ENCODE measurements at regions not wholly inside any gene's neighbourhood (a gene's known extent, or its start where the extent isn't known, plus 50 kb on each side); places are given as distances from the start of the nearest gene placed in this dataset.
"Not testable (repeated sequence)": the region's sequence is repeated elsewhere in the genome, so short reads cannot be mapped to it uniquely, and the experiment has no call there.

DNA sequence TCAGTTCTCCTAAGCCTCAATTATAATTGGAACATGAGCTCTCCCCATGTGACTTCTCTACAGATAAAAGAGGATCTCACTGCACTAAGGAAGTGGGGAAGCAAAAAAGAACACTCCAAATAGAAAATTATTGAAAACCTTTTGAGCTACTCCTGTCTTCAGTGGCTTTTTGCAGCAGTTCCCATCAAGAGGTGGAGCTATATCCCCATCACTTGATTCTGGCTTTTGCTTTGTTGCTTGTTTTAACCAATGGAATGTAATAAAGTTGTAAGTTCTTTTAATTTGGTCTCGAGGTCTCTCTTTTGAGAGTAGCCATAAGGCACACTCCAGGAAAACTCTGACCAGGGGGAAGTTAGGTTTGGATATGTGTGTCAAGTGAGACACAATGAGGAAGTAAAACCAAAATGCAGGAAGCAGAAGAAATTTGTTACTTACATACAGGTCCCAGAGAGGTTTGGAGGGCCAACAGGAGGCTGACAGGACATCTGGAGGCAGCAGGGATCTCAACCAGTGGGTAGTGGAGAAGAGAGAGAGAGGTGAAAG lies 569.4 kb downstream of the HTR7 start:
- no peak for DNase-seq

DNA sequence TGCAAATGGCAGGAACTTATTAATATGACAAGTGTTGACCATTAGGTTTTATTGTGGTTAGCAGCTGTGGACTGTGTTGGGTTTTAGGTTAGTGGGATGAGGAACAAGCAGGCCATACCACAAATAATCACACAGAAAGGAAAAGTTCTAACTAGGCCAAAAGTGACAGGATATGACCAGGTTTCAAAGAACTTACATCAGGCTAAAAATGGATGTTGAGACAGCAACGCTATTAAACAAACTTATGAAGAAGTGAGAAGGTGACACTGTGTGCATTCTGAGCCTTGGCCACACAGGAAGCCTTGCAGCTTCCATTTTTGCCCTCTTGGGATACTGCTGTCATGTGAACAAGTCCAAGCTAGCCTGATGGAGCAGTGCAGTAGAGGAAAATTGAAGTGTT lies 568.8 kb downstream of the HTR7 start:
- DNase-seq: no peak

DNA sequence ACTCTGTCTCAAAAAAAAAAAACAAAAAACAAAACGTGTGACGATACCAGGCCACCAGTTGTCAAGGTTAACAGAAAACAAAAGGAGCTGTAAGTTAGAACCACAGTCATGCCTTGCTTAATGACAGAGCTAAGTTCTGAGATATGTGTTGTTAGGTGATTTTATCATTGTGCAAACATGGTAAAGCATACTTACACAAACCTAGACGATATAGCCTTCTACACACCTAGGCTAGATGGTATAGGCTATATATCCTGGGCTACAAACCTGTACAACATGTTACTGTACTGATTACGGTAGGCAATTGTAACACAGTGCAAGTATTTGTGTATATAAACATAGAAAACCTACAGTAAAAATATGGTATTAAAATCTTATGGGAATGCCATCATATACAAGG lies 564.2 kb downstream of the HTR7 start:
- DNase-seq: no peak

DNA sequence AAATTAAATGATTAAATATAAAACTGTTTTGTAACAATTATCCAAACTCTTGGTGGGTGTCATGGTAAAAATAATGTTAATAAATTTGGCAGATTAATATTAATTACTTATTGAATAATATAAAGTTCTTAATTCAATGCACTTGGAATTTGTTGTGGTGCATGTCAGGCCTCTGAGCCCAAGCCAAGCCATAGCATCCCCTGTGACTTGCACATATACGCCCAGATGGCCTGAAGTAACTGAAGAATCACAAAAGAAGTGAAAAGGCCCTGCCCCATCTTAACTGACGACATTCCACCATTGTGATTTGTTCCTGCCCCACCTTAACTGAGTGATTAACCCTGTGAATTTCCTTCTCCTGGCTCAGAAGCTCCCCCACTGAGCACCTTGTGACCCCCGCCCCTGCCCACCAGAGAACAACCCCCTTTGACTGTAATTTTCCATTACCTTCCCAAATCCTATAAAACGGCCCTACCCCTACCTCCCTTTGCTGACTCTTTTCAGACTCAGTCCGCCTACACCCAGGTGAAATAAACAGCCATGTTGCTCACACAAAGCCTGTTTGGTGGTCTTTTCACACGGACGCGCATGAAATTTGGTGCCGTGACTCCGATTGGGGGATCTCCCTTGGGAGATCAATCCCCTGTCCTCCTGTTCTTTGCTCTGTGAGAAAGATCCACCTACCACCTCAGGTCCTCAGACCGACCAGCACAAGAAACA lies 562.9 kb downstream of the HTR7 start:
- not testable (repeated sequence) for DNase-seq

DNA sequence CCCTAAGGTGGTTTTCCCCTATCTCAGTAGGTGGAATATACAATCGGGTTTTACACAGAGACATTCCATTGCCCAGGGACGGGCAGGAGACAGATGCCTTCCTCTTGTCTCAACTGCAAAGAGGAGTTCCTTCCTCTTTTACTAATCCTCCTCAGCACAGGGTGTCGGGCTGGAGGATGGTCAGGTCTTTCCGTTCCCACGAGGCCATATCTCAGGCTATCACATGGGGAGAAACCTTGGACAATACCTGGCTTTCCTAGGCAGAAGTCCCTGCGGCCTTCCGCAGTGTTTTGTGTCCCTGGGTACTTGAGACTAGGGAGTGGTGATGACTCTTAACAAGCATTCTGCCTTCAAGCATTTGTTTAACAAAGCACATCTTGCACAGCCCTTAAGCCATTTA lies 555.8 kb downstream of the HTR7 start:
- not testable (repeated sequence) for DNase-seq

DNA sequence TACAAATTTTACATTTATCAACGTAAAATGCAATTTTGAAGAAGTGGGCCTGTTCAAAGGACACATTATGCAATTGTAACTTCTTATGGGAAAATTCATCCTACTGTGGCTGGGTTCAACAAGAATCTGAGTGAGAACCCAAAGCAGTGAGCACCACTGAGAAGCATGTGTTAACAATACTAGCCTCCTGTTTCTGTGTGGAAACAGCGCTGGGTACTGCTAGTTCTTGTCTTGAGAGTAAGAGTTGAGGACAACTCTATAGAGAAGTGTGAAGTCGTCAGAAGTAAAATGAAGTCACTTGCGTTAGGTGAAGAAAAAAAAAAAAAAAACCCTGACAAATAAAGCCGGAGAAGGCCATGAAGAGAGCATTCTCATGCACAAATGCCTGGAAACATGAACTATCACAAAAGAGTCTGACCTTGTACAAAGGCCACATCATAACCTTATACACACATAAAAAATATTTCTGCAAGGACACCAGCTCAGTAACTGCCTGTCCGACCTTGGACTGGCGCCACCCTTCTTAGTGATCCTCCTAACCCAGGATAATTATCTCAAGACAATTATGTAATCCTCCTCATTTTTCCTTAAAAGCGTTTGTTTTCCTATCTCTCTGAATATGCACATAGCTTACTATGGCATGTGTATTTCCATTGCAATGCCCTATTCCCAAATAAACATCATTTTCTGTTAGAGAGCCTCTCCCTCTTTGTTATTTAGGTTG lies 554.9 kb downstream of the HTR7 start:
- no peak for DNase-seq

DNA sequence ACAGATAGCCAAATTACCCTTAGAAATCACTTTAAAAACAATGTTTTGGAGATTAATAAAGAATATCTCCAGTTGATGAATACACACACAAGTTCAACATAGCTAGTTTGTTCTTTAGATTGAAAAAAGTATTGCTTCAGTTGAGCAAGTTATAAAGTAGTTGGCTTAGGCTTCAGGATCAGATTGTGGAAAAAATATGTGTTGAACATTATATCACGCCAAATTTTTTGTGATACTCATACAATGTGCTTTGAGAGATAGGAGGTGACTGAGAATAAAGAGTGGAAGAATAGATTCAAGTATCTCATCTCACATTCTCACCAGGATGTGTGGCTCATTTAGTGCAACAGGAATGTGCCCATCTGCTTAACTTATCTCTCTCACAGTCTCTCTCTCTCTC lies 553.3 kb downstream of the HTR7 start:
- no peak for DNase-seq

DNA sequence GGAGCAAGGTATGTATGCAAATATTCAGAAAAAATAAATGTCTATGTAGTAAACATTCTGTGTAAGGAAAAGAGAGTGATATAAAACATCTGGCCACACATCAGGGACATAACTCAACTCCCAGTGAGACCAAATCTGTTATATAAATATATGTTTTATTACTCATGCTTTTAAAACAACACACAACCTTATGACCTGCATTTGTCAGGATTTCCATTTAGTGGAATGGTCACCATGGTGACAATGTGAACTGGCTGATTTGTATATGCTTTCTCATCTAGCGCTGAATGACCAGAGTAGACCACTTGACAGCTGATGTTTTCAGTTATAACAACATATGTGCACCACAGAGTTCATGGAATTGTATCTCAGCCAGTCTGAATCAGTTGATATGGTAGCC lies 551.7 kb downstream of the HTR7 start:
- DNase-seq: no peak

DNA sequence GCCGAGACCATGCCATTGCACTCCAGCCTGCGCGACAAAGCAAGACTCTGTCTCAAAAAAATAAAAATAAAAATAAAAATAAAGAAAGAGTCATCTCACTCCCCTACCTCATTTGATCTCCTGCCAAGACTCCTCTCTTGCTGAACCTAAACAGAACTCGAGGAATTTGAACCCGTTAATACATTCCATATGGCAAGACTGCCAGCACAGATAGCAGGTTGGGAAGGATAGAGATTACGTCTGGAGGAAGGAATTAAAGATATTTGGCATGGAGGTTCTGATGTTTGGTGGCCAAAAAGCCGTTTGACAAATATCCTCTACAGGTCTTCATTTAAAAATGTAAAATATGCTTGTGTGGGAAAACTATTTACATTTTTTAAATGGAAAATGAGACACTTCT lies 549.6 kb downstream of the HTR7 start:
- no peak for DNase-seq

DNA sequence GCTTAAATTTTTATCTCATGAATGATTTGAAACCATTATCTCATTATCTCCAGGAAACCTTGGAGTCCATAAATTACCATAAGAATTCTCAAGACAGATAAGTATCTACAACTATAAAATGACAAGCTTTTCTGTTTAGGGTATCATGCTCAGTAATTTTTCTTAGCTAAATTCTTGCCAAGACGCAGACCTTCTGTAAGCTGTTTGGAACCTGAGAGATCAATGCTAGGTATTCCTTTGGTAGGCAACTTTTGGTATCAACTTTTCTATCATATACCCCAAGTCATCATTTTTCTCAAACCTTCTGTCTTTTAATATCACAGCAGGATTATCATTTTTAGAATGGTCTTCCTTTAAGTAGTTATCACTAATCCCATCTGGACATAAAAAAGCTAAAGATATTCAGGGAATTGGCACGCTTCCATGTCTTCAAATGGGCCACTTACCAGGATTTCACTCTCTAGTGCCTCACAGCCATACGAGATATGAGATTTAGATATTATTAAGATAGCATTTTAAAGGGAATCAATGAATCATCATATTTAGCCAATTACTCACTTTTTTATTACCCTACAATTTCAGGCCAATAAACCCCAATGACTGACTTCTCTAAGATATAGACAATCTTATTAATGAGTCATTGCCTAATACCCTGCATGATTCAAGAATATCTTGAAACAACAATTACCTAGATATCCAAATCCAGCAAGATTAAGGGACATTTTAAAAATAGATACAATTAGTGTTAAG lies 544.1 kb downstream of the HTR7 start:
- no peak for DNase-seq

DNA sequence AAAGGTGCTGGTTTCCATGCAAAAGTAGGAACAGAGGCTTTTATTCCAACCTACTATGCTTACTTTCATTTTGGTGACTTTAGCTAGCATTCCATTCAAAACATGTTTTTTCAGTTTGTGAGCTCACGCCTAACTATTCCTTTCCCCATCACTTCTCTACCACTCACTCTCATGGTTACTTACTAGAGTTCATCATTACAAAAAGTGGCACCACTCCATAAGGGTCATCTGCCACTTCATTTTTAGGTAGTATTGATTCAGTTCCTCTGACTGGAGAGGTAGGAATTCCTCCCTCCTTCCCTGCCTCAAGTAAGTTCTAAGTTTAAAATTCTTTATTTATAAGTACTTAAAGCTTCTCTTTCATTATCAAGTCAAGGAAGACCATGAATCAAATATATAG lies 543.1 kb downstream of the HTR7 start:
- DNase-seq: no peak

DNA sequence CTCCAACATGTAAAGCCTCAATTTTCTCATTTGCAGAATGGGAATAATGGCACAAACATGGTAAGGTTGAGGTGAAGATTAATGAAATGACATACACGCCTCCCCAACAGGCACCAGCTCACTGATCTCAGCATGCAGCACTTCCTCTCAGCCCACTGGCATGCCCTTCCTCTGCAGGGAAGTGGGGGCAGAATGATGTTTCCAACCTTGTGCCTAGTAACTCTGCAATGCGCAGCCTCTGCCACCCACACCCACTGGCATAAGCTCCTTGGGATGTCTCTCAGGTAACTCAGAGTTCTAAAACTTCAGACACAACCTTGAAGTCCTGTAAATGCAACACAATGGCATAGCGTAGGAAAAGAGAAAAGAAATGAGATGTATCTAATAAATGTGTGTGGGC lies 540.7 kb downstream of the HTR7 start:
- DNase-seq: no peak

DNA sequence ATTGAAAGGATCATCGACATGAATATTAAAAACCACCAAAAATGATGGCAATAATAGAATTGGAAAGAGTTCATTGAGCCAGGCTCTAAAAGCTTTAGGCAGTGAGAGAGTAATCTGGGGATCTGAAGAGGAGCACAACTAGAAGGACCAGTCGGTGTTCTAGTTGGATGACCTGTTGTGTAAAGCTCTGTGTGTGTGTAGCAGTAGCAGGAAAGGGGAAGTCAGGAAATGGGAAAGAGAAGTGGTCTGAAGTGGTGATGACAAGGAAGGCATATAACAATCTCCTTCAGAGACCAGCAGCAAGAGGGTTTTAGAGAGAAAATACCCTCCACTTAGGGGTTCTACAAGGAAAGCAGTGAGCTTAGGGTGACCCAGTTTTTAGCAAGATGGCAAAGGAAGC lies 539.2 kb downstream of the HTR7 start:
- DNase-seq: no peak

DNA sequence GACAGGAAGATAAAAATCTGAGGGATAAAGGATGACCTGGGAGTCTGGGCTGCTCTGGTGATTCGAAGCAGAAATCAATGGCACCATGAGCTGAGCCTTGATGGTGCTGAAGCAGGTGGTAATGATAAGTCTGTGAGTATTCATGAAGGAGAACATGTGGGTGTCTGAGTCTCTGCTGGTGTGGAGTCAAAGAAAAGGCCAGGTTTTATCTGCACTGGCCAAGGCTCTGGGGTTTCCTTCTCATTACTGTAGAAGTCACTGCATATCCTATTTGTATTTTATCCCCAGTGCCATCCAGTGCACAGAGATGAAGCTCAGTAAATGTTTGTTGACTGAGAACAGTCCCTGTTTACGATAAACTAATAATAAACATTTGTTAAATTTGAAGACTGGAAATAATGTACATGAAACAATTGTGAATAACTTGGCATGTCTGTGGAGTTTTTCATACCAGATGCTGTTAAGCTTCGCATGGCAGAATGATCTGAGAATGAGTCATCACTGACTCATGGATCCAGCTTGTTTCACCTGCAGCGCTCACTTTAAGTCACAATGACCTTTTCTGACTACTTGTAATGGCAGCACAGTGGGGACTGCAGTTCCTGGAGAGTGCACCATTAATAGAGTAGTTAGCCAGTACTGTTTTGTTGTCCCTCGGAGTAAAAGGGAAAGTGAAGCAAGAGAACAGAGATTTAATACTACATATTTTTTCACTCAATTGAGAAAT lies 538.5 kb downstream of the HTR7 start:
- no peak for DNase-seq

DNA sequence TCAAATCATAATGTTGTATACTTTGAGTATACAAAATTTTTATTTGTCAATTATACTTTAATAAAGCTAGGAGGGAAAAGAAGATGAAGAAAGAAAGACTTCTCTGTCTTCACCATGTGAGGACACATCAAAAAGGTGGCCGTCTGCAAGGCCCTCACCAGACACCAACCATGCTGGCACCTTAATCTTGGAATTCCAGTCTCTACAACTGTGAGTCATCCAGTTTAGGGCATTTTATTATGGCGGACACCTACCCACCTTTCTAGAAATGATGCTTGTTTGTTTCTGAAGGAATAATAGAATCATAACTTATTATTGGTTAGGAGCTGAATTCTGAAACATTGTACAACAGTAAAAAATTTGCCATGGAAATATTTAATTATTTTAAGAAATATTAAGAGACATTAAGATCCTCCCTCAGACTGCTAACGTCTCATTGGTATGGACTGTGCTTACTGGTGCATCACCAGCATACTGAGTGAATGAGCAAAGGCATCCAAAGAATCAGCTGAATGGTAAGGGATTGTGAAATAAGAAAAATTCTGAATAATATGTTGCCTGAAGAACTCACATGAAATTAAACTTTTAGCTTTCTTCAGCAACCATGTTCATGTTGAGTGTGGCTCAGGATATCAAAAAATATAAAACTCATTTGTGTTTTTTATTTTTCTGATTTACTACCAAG lies 536.6 kb downstream of the HTR7 start:
- no peak for DNase-seq

DNA sequence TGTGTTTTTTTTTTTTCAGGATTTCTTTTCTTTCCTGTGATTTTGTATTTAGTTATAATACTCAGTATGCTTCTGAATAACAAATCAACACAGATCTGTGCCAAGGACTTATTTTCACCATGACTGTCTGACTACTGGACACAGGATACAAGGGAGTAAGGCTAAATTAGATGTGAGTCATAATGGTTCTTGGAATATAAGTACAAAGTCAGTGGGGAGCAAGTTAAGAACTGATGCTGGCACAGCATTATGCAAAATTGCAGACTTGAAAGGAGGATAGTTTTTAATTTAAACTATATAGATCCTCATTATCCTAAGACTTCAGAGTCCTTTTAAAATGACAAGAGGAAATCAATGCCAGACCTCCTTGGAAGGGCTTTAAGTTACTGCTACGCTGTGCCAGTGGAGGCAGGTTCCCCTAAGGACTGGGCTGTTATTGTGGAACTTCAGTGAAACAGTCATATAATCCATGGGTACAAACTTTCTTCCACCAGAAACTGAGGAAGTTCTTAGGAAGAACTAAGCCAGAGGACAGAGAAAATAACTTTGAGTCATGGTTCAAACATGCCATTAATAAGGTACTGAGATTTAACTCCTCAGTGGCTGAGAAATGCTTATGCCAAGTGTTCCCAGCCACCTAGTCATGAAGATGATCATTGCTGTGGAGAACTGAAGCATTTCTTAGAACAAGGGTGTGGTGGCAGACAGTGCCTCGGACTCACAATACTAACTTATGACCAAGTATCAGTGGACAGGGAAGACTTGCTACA lies 531.2 kb downstream of the HTR7 start:
- no peak for DNase-seq

DNA sequence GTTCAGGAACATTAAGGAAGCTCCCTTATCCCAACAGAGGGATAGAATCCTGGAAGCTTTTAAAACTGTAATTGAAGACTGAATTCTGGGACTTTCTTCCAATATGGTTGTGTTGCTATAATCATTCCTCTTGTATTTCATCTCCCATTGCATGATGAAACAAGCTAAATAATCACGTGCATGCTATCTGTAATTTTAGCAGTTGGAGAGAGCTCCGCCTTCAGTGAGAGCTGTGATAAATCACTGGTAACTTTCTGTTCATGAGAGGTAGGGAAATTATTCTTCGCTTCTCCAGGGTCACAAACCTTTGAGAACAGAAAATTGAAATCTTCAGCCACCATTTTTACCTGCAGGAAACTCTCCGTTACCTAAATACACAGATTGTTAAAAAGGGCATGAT lies 530.2 kb downstream of the HTR7 start:
- no peak for DNase-seq

DNA sequence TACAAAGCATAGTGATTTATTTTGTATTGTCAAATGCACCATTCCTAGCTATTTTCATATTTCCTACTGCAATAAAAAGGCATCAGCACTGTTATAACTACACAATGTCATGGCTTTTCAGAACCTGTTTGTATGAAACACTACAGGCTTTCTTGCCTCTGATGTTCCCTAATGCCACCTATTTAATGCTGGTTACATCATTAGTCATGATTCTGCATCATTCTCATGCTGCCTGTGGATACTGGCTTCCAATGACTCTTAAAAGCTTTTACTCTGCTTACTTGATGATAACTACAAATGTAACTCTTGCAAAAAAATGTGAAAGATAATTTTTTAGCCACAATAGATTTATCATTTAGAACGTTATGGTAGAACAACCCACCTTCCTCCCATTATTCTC lies 529.4 kb downstream of the HTR7 start:
- DNase-seq: no peak

DNA sequence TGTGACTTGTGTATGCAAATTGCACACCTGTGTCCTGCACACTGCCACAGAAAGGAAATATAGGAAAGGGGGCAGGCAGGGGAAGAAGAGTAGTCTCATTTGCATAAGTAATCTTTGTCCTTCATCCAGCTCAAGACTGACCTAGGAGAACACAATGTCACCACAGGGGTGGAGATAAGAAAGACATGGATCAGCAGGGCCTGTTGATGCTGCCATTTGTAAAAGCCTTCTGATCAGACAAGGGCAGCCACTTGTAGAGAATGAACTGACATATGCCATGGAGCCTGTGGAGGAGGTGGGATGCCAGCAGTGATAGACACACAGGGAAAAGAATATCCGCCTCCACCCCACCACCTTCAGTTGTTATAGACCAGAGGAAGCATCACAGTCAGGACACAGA lies 528.9 kb downstream of the HTR7 start:
- DNase-seq: no peak

DNA sequence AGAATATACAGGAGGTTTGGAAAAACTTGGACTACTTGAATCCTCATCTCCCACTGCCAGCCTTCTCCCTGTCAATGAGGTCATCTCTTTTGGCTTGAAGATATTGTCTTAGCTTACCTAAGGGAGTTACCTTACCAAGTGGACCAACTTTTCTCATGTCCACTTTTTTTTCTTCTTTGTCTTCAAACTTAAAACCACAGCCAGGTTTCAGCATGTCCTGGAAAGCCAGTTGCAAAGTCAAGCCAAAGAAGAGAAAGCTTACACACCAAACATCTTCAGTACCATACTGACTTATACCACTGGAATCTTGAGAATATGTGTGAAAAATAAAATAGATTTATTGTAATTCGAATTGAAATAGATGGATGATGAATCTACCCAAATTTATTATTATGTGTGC lies 520.5 kb downstream of the HTR7 start:
- DNase-seq: no peak

DNA sequence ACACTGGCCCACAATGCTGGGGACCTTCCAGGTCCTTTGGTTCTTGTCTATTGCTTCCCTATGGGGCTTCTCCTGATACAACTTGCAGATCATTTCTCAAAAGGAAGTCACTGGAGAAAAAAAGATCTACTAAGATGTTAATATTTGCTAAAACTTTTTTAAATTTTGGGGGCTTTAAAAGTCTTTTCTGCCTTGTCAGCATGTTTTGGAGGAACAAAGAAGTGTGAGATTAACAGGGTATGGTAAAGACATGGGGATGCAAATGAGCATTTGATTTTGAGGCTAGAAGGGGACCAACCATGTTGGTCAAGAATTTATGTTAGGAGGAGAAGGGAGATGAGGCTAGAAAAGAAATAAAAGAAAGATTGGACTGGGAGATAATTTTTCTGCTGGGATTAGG lies 515.4 kb downstream of the HTR7 start:
- no peak for DNase-seq

DNA sequence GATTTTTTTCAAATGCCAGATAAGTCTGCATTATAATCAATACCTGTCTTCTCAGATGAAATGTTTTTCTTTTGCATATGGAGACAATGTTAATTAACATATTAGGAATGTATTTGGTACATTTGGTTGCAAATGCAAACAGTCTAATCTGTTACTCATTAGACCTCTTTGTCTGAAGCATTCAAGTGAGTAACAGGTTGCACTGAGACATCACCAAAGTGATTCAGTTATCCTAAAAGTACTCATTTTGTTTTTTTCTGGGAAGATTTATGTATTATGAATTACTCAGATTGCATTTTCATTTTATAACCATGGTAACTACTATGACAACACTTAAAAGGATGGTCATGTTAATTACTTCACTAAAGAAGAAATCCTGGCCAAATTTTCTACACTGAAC lies 513.6 kb downstream of the HTR7 start:
- no peak for DNase-seq

Measured in stimulated activated CD4-positive, alpha-beta T cell treated with anti-CD3 and anti-CD28 coated beads, Interleukin-2, amount 100 ng/mL, for 48 hours (primary cell).